22Rv1 (cell line): ENCODE measurements at regions not wholly inside any gene's neighbourhood (a gene's known extent, or its start where the extent isn't known, plus 50 kb on each side); places are given as distances from the start of the nearest gene placed in this dataset.

Experiments used
- ZFX ChIP-seq: fragments of 450-650 bp; IDR thresholded peaks from 2 replicates; pipeline ENCODE4 v1.6.1; 2017; ENCODE audit warnings: antibody characterized with exemption, borderline replicate concordance
- TF ChIP-seq, protein P1 (sequence below): fragments of 450-650 bp; IDR thresholded peaks from 2 replicates; pipeline ENCODE4 v1.5.1; 2017; ENCODE audit warnings: mild to moderate bottlenecking

DNA sequence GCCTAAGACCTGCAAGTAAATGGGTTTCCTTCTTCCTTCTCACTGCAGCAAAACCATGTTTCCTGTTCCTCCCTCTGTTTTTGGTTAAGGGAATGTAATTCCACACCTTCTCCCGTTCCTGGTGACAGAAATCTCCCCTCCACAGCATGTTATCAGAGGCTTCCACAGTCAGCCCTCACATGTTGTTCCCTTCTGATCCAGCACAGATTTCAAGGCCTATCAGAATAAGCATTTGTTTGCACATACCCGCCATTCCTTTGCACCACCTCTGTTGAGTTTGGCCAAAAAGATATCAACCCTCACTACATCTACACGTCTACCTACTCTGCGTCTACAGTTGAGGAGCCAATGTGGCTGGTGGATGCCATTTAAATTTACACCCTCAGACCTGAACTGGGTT, 113.9 kb upstream of the GRM7 start:
- TF ChIP-seq, protein P1, sequence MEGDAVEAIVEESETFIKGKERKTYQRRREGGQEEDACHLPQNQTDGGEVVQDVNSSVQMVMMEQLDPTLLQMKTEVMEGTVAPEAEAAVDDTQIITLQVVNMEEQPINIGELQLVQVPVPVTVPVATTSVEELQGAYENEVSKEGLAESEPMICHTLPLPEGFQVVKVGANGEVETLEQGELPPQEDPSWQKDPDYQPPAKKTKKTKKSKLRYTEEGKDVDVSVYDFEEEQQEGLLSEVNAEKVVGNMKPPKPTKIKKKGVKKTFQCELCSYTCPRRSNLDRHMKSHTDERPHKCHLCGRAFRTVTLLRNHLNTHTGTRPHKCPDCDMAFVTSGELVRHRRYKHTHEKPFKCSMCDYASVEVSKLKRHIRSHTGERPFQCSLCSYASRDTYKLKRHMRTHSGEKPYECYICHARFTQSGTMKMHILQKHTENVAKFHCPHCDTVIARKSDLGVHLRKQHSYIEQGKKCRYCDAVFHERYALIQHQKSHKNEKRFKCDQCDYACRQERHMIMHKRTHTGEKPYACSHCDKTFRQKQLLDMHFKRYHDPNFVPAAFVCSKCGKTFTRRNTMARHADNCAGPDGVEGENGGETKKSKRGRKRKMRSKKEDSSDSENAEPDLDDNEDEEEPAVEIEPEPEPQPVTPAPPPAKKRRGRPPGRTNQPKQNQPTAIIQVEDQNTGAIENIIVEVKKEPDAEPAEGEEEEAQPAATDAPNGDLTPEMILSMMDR = no peak
- no peak for TF ChIP-seq ZFX
